ENCODE measurements at regions not wholly inside any gene's neighbourhood (a gene's known extent, or its start where the extent isn't known, plus 50 kb on each side); places are given as distances from the start of the nearest gene placed in this dataset.
"Not testable (repeated sequence)": the region's sequence is repeated elsewhere in the genome, so short reads cannot be mapped to it uniquely, and the experiment has no call there.

- TF ChIP-seq, protein P1, sequence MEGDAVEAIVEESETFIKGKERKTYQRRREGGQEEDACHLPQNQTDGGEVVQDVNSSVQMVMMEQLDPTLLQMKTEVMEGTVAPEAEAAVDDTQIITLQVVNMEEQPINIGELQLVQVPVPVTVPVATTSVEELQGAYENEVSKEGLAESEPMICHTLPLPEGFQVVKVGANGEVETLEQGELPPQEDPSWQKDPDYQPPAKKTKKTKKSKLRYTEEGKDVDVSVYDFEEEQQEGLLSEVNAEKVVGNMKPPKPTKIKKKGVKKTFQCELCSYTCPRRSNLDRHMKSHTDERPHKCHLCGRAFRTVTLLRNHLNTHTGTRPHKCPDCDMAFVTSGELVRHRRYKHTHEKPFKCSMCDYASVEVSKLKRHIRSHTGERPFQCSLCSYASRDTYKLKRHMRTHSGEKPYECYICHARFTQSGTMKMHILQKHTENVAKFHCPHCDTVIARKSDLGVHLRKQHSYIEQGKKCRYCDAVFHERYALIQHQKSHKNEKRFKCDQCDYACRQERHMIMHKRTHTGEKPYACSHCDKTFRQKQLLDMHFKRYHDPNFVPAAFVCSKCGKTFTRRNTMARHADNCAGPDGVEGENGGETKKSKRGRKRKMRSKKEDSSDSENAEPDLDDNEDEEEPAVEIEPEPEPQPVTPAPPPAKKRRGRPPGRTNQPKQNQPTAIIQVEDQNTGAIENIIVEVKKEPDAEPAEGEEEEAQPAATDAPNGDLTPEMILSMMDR (IDR thresholded peaks at IDR 0.05; ENCODE audit: extremely low read depth in 1 of 2, insufficient read depth in 1 of 2, low read depth in 1 of 2, low read length in 2 of 2), result not testable (repeated sequence)
- TF ChIP-seq EZH2 (IDR thresholded peaks at IDR 0.05; ENCODE audit: borderline replicate concordance, low read depth, low read length, severe bottlenecking); POLR2A (IDR thresholded peaks at IDR 0.05; ENCODE audit: low read depth, low read length); FOS (IDR thresholded peaks at IDR 0.05; ENCODE audit: borderline replicate concordance, insufficient read depth, low read length); POLR2AphosphoS5 (IDR thresholded peaks at IDR 0.05; ENCODE audit: insufficient read depth, low read depth, low read length); GATA2 (IDR thresholded peaks at IDR 0.05; ENCODE audit: insufficient read depth, insufficient read length, low read depth, low read length); MYC (IDR thresholded peaks at IDR 0.05; ENCODE audit: low read depth, low read length): not testable (repeated sequence)
Measured at GRCh38 chr21:14011751-14012150, 199.0 kb downstream of the LIPI start.

Data from endothelial cell of umbilical vein (primary cell).